ENCODE measurements at regions not wholly inside any gene's neighbourhood (a gene's known extent, or its start where the extent isn't known, plus 50 kb on each side); places are given as distances from the start of the nearest gene placed in this dataset.

- DNase-seq, result no peak
Measured at GRCh38 chr2:173831312-173832229, 133.6 kb downstream of the SP3 start.

DNA sequence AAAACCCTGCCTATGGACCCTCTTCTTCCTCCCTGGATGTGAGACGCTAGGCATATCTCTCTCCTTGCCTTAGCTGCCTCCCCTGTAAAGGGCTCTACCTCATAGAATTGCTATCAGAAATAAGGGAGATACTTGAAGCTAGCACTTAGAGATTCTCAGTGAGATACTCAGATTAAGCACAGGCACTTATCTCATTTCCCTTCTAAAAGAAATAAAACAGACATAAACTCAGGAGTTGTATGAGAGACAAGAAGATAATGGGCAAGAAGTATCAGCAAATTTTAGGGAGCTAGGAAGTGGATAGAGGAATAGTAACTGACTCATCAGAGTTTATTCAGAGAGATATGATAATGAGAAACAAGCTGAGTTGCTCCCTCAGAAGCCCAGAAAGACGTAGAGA lies 131.0 kb downstream of the SP3 start:
- DNase-seq, result no peak

- no peak for DNase-seq
Measured at GRCh38 chr2:173835726-173836125, 129.4 kb downstream of the SP3 start.

GRCh38 chr2:173841110-173841509 lies 124.1 kb downstream of the SP3 start:
- DNase-seq, result no peak

DNA sequence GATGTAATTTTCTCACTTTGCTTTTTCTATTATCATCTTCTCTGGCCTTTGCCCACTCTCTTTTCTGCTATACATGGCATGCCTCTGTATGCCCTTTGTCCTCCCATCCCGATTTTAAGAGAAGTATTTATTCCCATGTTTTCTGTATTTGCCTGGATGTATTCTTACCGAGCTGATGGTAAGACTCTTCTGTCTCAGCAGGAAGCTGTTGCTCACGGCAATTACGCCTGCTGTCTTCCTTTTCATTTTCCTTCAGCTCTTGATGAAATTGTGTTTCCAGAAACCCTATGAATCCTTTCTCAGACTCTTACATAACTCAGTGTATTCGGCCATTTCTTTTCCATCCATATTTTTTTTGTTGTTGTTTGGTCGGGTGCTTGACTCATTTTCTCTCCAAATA lies 121.6 kb downstream of the SP3 start:
- DNase-seq, result no peak

- no peak for DNase-seq
Measured at GRCh38 chr2:173851141-173851641, 114.0 kb downstream of the SP3 start.

DNA sequence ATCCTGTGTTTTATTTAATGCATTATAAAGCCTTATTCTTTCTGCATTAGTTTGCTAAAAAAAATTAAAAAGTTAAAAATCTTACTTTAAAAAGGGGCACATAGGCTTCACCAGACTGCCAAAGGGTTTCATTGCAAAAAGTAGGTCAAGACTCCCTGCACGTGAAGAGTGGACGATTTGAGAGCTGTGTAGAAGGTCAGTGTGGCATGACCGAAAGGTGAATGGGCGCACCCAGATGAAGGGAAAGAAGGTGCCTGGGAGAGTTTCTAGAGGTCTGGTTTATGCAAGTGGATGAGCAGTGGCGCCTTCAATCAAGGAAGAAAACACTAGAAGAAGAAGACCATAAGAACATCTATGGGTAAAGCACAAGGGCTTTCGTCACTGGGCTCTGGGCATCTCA lies 111.0 kb downstream of the SP3 start:
- no peak for DNase-seq

- DNase-seq, result no peak
Measured at GRCh38 chr2:173854840-173855239, 110.3 kb downstream of the SP3 start.

GRCh38 chr2:173855661-173856060 lies 109.5 kb downstream of the SP3 start:
- DNase-seq, result no peak

Data from NCI-H2107 (cell line).